Adrenal gland (tissue), 9 donors: ENCODE measurements at regions not wholly inside any gene's neighbourhood (a gene's known extent, or its start where the extent isn't known, plus 50 kb on each side); places are given as distances from the start of the nearest gene placed in this dataset.

ENCODE experiments used
- DNase-seq, 7 donors: peaks; one replicate each; pipeline ENCODE4 v3.0.0-alpha.2; 2019 to 2020
- H3K27ac ChIP-seq, 5 donors: fragments of 200-600 bp; sonication (generic) in 4 of 5; 1 replicate in 3 of 5; 2 replicates in 2 of 5; pipeline versions ENCODE4 v1.5.1 to v1.8.0; 2016 to 2020; ENCODE audit warnings: mild to moderate bottlenecking in 1 of 5
- H3K27me3 ChIP-seq: fragments of 200-600 bp; 2 replicates; pipeline ENCODE4 v1.8.0; 2021
- H3K36me3 ChIP-seq, 2 donors: fragments of 200-600 bp; replicated peaks in 1 of 2; 1 replicate in 1 of 2; 2 replicates in 1 of 2; pipeline versions ENCODE4 v1.5.1 to v1.8.0; 2018 to 2022
- H3K4me1 ChIP-seq, 2 donors: fragments of 200-600 bp; replicated peaks in 1 of 2; 1 replicate in 1 of 2; 2 replicates in 1 of 2; pipeline versions ENCODE4 v1.5.1 to v1.8.0; 2018 to 2021
- H3K4me3 ChIP-seq, 4 donors: fragments of 200-600 bp; sonication (generic) in 3 of 4; one replicate each; pipeline ENCODE4 v1.5.1; 2016 to 2018
- H3K9me3 ChIP-seq, 3 donors: fragments of 200-600 bp; sonication (generic) in 1 of 3; replicated peaks in 1 of 3; 1 replicate in 2 of 3; 2 replicates in 1 of 3; pipeline versions ENCODE4 v1.5.1 to v1.8.0; 2016 to 2021
- POLR2A ChIP-seq, 2 donors: fragments of 450-650 bp; IDR thresholded peaks; one replicate each; pipeline ENCODE4 v1.6.1; 2017; ENCODE audit warnings: antibody characterized with exemption in 2 of 2, mild to moderate bottlenecking in 2 of 2, moderate library complexity in 1 of 2
- WGBS, 4 donors: extraction: QIAGEN DNeasy Blood & Tissue Kit in 2 of 4; methylation state at CpG; one replicate each; pipeline versions ENCODE4 v1.1.5 to v1.1.7; 2013 to 2017; 5-methylcytosine and 5-hydroxymethylcytosine counted together
- intact Hi-C, 2 donors: fragments of 100-400 bp; cut with DNase I; formaldehyde crosslinking; loops; one replicate each; pipeline versions ENCODE4 v1.14.1 to v1.15.0; 2022 to 2023
- TF ChIP-seq, protein P1 (sequence below), 6 experiments: fragments of 450-650 bp in 4 of 6; fragments of 200-600 bp in 2 of 6; sonication (generic) in 1 of 6; IDR thresholded peaks; 1 replicate in 5 of 6; 2 replicates in 1 of 6; pipeline versions ENCODE4 v1.5.1 to v1.8.0; 2016 to 2021; ENCODE audit warnings: antibody characterized with exemption in 6 of 6, mild to moderate bottlenecking in 2 of 6, moderate library complexity in 1 of 6
- donor health status: healthy with polysubstance abuse.
- donor health status: Bipolar disorder and iron deficiency.
- donor health status: DM: yes; HTN: yes; CAD: no.
- donor health status: DM: no; HTN: no; CAD: no.
- donor health status: DM: no; HTN: no; CAD: no.

DNA sequence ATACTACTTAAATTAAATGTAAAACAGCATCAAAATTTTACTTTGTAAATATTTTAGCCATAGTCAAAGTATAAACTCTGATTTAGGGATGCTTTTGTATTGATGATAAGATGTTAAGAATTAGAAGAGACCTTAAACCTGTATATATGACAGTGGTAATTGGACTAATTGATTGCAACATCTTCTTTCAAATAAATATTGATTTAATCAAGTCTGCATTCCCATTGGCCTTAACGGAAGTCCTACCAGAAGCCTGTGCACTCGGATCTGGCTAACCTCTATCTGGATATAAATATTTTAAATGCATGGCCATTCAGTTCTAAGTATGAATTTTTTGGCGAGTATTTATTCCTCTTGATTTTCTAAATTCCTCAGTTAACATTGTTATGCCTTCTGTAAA lies 856.1 kb downstream of the USP25 start:
- 86 to 90% (median 88%) methylated on average over 3 of the region's 3 CpGs for WGBS, 4 donors
- intact Hi-C loops: no loop called here
- no peaks in the 10 kb centered on the region for H3K36me3 ChIP-seq
- H3K4me1 ChIP-seq: peaks cover 10 to 25% of the 10 kb centered on the region in 2 donors
- no peak for DNase-seq
- peak overlapping the region in 4 of 5 donors; percentile 49 to 94 (median 82) for H3K27ac ChIP-seq
- no peaks in the 10 kb centered on the region for H3K9me3 ChIP-seq
- H3K4me3 ChIP-seq: no peak overlapping the region
- no peaks in the 10 kb centered on the region for H3K27me3 ChIP-seq
- TF ChIP-seq, protein P1, sequence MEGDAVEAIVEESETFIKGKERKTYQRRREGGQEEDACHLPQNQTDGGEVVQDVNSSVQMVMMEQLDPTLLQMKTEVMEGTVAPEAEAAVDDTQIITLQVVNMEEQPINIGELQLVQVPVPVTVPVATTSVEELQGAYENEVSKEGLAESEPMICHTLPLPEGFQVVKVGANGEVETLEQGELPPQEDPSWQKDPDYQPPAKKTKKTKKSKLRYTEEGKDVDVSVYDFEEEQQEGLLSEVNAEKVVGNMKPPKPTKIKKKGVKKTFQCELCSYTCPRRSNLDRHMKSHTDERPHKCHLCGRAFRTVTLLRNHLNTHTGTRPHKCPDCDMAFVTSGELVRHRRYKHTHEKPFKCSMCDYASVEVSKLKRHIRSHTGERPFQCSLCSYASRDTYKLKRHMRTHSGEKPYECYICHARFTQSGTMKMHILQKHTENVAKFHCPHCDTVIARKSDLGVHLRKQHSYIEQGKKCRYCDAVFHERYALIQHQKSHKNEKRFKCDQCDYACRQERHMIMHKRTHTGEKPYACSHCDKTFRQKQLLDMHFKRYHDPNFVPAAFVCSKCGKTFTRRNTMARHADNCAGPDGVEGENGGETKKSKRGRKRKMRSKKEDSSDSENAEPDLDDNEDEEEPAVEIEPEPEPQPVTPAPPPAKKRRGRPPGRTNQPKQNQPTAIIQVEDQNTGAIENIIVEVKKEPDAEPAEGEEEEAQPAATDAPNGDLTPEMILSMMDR (IDR thresholded peaks at IDR 0.05): no peak
- no peak for TF ChIP-seq POLR2A (IDR thresholded peaks at IDR 0.05)

- WGBS, 4 donors: 27 to 36% (median 29%) methylated on average over 6 of the region's 6 CpGs
- intact Hi-C loops: no loop called here
- peak; percentile 30 to 80 for TF ChIP-seq POLR2A (IDR thresholded peaks at IDR 0.05)
- TF ChIP-seq, protein P1 (IDR thresholded peaks at IDR 0.05): no peak
These were observed 857.4 kb downstream of the USP25 start for GRCh38 chr21:16587141-16587581.

DNA sequence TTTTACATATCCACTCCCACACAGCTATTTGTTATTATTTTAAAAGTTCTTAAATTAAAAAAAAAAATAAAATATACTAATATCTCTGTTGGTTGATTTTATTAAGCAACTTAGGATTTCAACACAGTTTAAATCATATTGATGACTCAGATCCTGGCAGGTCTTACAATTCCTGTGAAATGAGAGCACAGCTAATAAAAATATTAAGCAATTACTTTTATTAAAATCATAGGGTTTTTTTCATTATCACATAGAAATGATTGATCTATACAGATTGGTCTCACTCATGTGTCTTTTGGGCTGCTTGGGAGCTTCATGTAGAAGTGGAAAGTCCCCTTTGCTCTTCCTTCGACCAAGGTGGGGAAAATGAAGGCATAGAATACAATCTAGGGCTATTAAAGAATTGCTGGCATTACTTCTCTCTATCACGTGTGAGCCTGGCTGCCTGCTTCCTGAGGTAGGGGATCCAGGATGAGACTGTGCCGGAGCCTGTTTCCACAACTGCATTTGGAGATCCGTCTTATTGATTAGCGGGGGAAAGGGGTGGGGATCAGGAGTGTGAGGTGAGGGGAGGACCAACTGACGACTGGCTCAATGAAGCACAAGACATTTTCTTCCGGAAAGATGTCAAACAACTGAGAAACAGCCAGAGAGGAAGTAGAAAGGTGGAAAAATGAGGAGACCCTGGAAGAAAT lies 858.0 kb downstream of the USP25 start:
- Histone ChIP-seq H3K27ac (peak overlapping the region; percentile 76 to 94 (median 93)), H3K27me3 (no peaks in the 10 kb centered on the region), H3K4me3 (peak overlapping the region in 2 of 4 donors; percentile 25 to 57), H3K36me3 (no peaks in the 10 kb centered on the region), H3K4me1 (peaks cover 10 to 23% of the 10 kb centered on the region in 2 donors), H3K9me3 (no peaks in the 10 kb centered on the region)
- WGBS, 4 donors: 11 to 27% (median 19%) methylated on average over 7 of the region's 7 CpGs
- TF ChIP-seq, protein P1 (IDR thresholded peaks at IDR 0.05): no peak
- no peak for TF ChIP-seq POLR2A (IDR thresholded peaks at IDR 0.05)
- intact Hi-C loops: no loop called here
- peak in 5 of 7 donors; percentile 43 to 55 (median 53) for DNase-seq

More at GRCh38 chr21:16587141-16587581, 857.4 kb downstream of the USP25 start:
- Histone ChIP-seq H3K27ac (peak overlapping the region; percentile 73 to 94 (median 88)), H3K27me3 (no peaks in the 10 kb centered on the region), H3K9me3 (no peaks in the 10 kb centered on the region), H3K4me3 (peak overlapping the region in 1 of 4 donors; percentile 57), H3K36me3 (no peaks in the 10 kb centered on the region), H3K4me1 (peaks cover 10 to 23% of the 10 kb centered on the region in 2 donors)
- peak; percentile 69 to 94 (median 84) for DNase-seq

GRCh38 chr21:16588433-16588860 lies 858.7 kb downstream of the USP25 start:
- 23 to 34% (median 29%) methylated on average over 18 of the region's 18 CpGs for WGBS, 4 donors
- DNase-seq: peak; percentile 87 to 93 (median 90)
- Histone ChIP-seq H3K36me3 (no peaks in the 10 kb centered on the region), H3K9me3 (no peaks in the 10 kb centered on the region), H3K27ac (peak overlapping the region; percentile 66 to 94 (median 93)), H3K27me3 (no peaks in the 10 kb centered on the region), H3K4me3 (peak overlapping the region in 2 of 4 donors; percentile 25 to 57), H3K4me1 (peaks cover 10 to 23% of the 10 kb centered on the region in 2 donors)
- intact Hi-C loops: no loop called here
- peak; percentile 88 to 94 for TF ChIP-seq POLR2A (IDR thresholded peaks at IDR 0.05)
- TF ChIP-seq, protein P1 (IDR thresholded peaks at IDR 0.05): peak in 1 of 6 experiments; percentile 9
